ENCODE measurements at regions not wholly inside any gene's neighbourhood (a gene's known extent, or its start where the extent isn't known, plus 50 kb on each side); places are given as distances from the start of the nearest gene placed in this dataset.

DNA sequence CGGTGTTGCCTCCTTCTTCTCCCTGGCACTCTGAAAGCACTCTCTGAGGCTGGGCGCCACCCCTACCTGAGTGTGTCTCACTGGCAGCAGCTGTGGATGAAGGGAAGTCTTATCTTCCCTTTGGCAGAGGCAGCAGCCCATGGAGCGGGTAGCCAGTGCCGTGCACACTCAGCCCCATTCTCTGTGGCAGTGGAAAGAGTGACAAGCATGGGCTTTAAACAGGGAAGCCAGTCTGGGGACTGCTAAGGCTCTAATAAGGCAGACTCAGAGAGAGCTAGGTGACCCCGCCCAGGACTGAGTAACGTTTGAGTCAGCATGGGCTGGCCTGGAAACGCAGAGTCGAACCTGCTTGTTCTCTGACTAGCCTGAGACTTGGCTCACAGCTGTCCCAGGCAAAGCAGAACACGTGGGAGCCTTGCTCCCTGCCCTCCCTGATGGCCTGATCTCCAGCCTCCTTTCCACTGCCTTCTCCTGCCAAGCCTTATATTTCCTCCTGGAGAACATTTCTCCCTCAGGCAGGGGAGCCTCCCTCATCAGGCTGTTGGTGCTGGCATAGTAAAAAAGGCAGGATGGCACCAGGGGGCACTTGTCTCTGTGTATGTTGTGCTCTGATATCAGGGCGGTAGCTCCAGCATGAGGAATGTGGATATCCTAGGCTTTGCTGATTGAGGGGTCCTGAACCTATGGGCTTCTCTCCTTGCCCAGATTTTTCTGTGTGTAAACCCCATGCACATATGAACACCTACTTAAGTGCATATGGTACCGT lies 93.9 kb upstream of the LGALSL start:
- H3K27ac ChIP-seq (ENCODE audit: low read depth, low read length), result no peak overlapping the region
- peaks cover 4% of the 10 kb centered on the region; the same call in 1 of the 2 replicates for H3K27me3 ChIP-seq (ENCODE audit: control insufficient read depth, insufficient read depth, low read length)
- H3K4me3 ChIP-seq (ENCODE audit: low read depth, low read length), result no peak overlapping the region
- peaks cover 24% of the 10 kb centered on the region for H3K4me1 ChIP-seq (ENCODE audit: control insufficient read depth, insufficient read depth, low read length)
- H3K9me3 ChIP-seq (ENCODE audit: control insufficient read depth, insufficient read depth, low read depth, low read length), result no peaks in the 10 kb centered on the region
- peak overlapping the region; percentile 22 for H3K9ac ChIP-seq (ENCODE audit: low read length)
- H3K36me3 ChIP-seq (ENCODE audit: control insufficient read depth, insufficient read depth, low read length), result no peaks in the 10 kb centered on the region

DNA sequence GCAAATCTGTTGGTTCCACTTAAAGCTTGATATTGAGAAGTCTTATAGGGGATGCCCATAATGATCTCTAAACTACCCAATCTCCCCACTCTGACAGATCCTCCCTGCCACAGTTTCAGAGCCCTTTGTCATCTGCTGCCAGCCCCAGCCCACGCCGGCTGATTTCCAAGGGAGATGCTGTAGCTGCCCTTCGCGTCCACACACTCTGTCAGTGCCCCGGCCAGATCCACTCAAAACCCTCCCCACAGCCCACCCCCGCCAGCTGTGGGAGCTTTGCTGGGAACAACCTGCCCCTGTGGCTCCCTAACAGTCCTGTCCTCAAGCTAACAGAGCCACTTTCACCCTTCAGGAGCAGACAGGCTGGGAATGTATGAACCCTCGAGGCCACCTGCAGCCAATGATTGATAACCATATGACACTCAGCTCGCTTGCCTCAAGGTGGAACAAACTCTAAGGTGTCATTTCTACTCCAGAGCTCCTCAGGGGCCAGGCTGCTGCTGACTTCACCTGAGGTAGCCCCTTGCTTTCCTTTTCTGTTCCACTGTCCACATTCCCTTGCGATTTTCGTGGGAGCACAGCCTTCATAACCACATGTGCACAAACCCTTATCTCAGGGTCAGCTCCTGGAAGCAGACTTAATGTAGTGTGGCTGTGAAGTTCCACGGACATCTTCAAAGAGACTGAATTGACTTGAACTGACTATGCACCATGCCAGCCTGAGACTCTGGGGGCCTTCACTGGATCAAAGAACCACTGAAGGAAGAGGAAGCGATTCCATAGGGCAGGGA lies 92.6 kb upstream of the LGALSL start:
- Histone ChIP-seq H3K4me3 (ENCODE audit: low read depth, low read length) (no peak overlapping the region), H3K27ac (ENCODE audit: low read depth, low read length) (no peak overlapping the region), H3K27me3 (ENCODE audit: control insufficient read depth, insufficient read depth, low read length) (peaks cover 4% of the 10 kb centered on the region; the same call in 1 of the 2 replicates), H3K36me3 (ENCODE audit: control insufficient read depth, insufficient read depth, low read length) (no peaks in the 10 kb centered on the region), H3K9me3 (ENCODE audit: control insufficient read depth, insufficient read depth, low read depth, low read length) (no peaks in the 10 kb centered on the region), H3K9ac (ENCODE audit: low read length) (no peak overlapping the region), H3K4me1 (ENCODE audit: control insufficient read depth, insufficient read depth, low read length) (peaks cover 24% of the 10 kb centered on the region)

- Histone ChIP-seq H3K4me3 (ENCODE audit: low read depth, low read length) (no peak overlapping the region), H3K4me1 (ENCODE audit: control insufficient read depth, insufficient read depth, low read length) (peaks cover 24% of the 10 kb centered on the region), H3K9me3 (ENCODE audit: control insufficient read depth, insufficient read depth, low read depth, low read length) (no peaks in the 10 kb centered on the region), H3K36me3 (ENCODE audit: control insufficient read depth, insufficient read depth, low read length) (no peaks in the 10 kb centered on the region), H3K27ac (ENCODE audit: low read depth, low read length) (no peak overlapping the region), H3K27me3 (ENCODE audit: control insufficient read depth, insufficient read depth, low read length) (peaks cover 4% of the 10 kb centered on the region; the same call in 1 of the 2 replicates), H3K9ac (ENCODE audit: low read length) (no peak overlapping the region)
Observed at GRCh38 chr2:64362562-64363026, 91.4 kb upstream of the LGALSL start.

DNA sequence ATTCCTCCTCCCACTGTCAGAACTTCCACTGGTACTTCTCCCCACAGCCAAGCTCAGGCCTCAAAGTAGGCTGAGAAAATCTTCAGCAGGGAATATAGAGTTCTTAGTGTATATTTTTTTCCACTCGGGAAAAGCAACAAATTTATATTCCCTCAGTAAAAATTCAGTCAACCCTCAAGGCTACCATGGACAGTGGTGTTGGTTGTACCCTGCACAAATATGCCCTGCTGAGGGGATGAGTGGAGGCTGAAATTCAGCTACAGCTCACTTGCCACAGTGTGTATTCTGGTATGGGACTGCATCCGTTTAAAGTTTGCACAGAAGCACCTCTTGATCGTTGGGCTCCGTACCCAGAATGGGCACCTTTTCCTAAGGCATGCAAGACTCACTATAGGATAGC lies 90.8 kb upstream of the LGALSL start:
- no peaks in the 10 kb centered on the region for H3K36me3 ChIP-seq (ENCODE audit: control insufficient read depth, insufficient read depth, low read length)
- no peak overlapping the region for H3K4me3 ChIP-seq (ENCODE audit: low read depth, low read length)
- H3K4me1 ChIP-seq (ENCODE audit: control insufficient read depth, insufficient read depth, low read length), result peaks cover 26% of the 10 kb centered on the region
- no peak overlapping the region for H3K27ac ChIP-seq (ENCODE audit: low read depth, low read length)
- H3K27me3 ChIP-seq (ENCODE audit: control insufficient read depth, insufficient read depth, low read length), result peaks cover 4% of the 10 kb centered on the region; the same call in 1 of the 2 replicates
- H3K9ac ChIP-seq (ENCODE audit: low read length), result no peak overlapping the region
- no peaks in the 10 kb centered on the region for H3K9me3 ChIP-seq (ENCODE audit: control insufficient read depth, insufficient read depth, low read depth, low read length)

- Histone ChIP-seq H3K4me1 (ENCODE audit: control insufficient read depth, insufficient read depth, low read length) (peaks cover 28% of the 10 kb centered on the region), H3K9me3 (ENCODE audit: control insufficient read depth, insufficient read depth, low read depth, low read length) (no peaks in the 10 kb centered on the region), H3K27ac (ENCODE audit: low read depth, low read length) (no peak overlapping the region), H3K4me3 (ENCODE audit: low read depth, low read length) (no peak overlapping the region), H3K36me3 (ENCODE audit: control insufficient read depth, insufficient read depth, low read length) (no peaks in the 10 kb centered on the region), H3K27me3 (ENCODE audit: control insufficient read depth, insufficient read depth, low read length) (peaks cover 4% of the 10 kb centered on the region; the same call in 1 of the 2 replicates), H3K9ac (ENCODE audit: low read length) (no peak overlapping the region)
Observed at GRCh38 chr2:64363848-64364247, 90.1 kb upstream of the LGALSL start.

DNA sequence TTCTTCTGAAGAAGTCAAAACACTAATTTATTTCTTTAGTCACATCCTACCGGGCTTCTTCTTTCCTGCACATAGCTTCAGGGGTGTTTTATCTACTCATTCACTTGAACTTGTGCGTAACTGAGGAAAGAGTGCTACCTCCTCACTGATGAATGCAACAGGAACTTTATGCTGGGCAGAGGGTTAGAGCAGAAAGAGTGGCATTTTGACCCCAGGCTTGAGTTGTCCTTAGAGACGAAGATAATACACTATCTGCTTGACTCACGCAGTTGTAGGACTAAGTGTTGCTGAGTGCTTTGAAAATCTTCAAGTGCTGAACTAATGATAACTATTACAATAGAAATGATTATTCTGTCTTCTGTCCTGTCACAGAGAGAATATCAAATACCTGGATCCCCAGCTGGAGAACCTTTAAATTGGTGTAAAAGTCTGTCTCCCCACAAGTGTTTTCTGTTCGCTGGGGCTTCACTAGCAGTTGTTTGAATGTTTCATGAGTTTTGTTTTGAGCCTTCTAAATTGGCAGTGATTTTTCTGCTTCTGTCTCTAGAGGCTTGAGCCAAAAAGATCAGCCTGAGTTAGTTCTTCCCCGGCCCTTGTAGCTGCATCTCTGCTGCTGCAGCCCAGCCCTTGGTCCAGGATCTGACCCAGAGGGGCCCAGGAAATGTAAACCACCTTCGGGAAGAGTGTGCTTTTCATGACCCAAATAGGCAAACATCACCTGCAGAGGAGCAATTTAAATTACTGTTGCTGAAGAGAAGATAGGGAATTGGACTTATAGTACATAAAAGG lies 86.3 kb upstream of the LGALSL start:
- H3K27me3 ChIP-seq (ENCODE audit: control insufficient read depth, insufficient read depth, low read length), result no peaks in the 10 kb centered on the region
- H3K4me3 ChIP-seq (ENCODE audit: low read depth, low read length), result no peak overlapping the region
- H3K4me1 ChIP-seq (ENCODE audit: control insufficient read depth, insufficient read depth, low read length), result peaks cover 15% of the 10 kb centered on the region
- no peak overlapping the region for H3K27ac ChIP-seq (ENCODE audit: low read depth, low read length)
- H3K9me3 ChIP-seq (ENCODE audit: control insufficient read depth, insufficient read depth, low read depth, low read length), result no peaks in the 10 kb centered on the region
- no peaks in the 10 kb centered on the region for H3K36me3 ChIP-seq (ENCODE audit: control insufficient read depth, insufficient read depth, low read length)
- no peak overlapping the region for H3K9ac ChIP-seq (ENCODE audit: low read length)

- H3K36me3 ChIP-seq (ENCODE audit: control insufficient read depth, insufficient read depth, low read length), result no peaks in the 10 kb centered on the region
Observed at GRCh38 chr2:64369706-64370105, 84.3 kb upstream of the LGALSL start.

DNA sequence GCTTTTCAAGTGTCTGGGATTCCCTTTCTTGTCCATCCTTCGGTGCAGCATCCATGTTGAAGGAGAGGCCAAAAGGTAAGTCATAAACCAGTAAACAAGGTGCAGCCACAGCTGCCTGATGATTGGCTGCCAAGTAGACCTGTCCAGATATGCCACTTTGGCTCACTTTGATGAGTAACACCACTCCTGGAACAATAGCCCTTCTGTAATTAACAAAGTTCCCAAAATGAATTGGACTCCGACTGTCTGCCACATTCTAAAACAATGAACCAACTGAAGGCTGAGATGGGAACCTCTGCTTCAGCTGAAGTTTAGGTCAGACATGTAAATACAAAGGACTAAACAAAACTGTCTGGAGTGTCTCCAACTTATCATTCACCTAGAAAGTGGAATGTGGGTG lies 82.2 kb upstream of the LGALSL start:
- H3K4me3 ChIP-seq (ENCODE audit: low read depth, low read length), result no peak overlapping the region

More at GRCh38 chr2:64369706-64370105, 84.3 kb upstream of the LGALSL start:
- no peak overlapping the region for H3K9ac ChIP-seq (ENCODE audit: low read length)
- H3K4me1 ChIP-seq (ENCODE audit: control insufficient read depth, insufficient read depth, low read length), result peaks cover 4% of the 10 kb centered on the region; the same call in 1 of the 2 replicates
- no peaks in the 10 kb centered on the region for H3K9me3 ChIP-seq (ENCODE audit: control insufficient read depth, insufficient read depth, low read depth, low read length)
- H3K27me3 ChIP-seq (ENCODE audit: control insufficient read depth, insufficient read depth, low read length), result no peaks in the 10 kb centered on the region
- no peak overlapping the region for H3K27ac ChIP-seq (ENCODE audit: low read depth, low read length)
- H3K4me3 ChIP-seq (ENCODE audit: low read depth, low read length), result no peak overlapping the region

DNA sequence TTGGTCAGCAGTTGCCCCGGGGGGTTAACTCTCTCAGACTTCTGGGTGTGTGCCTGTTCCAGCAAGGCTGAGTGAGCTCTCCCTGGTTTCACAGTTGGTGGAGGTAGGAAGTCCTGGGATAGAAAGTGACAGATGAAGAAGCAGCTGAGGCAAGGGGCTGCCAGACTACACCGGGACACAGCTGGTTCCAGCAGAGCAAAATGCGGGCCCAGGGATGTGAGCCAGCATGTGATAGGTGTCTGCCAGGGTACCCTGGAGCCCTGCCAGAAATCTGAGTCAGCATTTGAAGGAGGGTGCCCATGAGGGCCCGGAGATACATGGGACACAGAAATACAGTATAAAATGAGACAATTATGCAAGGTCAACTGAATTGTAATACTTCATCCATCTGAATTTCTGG lies 79.3 kb upstream of the LGALSL start:
- H3K4me1 ChIP-seq (ENCODE audit: control insufficient read depth, insufficient read depth, low read length), result no peaks in the 10 kb centered on the region
- no peaks in the 10 kb centered on the region for H3K27me3 ChIP-seq (ENCODE audit: control insufficient read depth, insufficient read depth, low read length)
- no peaks in the 10 kb centered on the region for H3K9me3 ChIP-seq (ENCODE audit: control insufficient read depth, insufficient read depth, low read depth, low read length)
- no peaks in the 10 kb centered on the region for H3K36me3 ChIP-seq (ENCODE audit: control insufficient read depth, insufficient read depth, low read length)
- H3K27ac ChIP-seq (ENCODE audit: low read depth, low read length), result no peak overlapping the region
- H3K4me3 ChIP-seq (ENCODE audit: low read depth, low read length), result no peak overlapping the region
- no peak overlapping the region for H3K9ac ChIP-seq (ENCODE audit: low read length)

More for the DNA sequence above, 82.2 kb upstream of the LGALSL start:
- H3K9me3 ChIP-seq (ENCODE audit: control insufficient read depth, insufficient read depth, low read depth, low read length), result no peaks in the 10 kb centered on the region
- H3K27ac ChIP-seq (ENCODE audit: low read depth, low read length), result no peak overlapping the region
- H3K27me3 ChIP-seq (ENCODE audit: control insufficient read depth, insufficient read depth, low read length), result no peaks in the 10 kb centered on the region
- no peaks in the 10 kb centered on the region for H3K36me3 ChIP-seq (ENCODE audit: control insufficient read depth, insufficient read depth, low read length)
- H3K4me1 ChIP-seq (ENCODE audit: control insufficient read depth, insufficient read depth, low read length), result peaks cover 4% of the 10 kb centered on the region; the same call in 1 of the 2 replicates
- H3K9ac ChIP-seq (ENCODE audit: low read length), result no peak overlapping the region

DNA sequence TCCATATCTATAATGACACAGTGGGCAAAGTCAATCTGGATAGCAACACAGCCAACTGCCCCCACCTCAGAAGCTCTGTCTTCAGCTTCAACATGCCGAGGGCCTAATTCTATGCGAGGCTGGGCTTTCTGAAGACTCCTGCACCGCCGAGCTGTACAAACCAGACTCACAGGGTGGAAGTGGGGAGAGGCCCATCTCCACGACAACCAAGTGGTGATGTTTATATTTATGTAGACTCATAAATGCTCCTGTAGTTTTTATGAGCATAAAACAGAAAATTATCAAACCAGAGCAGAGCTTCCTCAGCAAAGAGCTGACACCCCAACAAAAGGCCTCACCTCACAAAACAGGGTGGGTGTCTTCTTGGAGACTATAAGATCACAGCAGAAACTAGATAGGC lies 77.0 kb upstream of the LGALSL start:
- Histone ChIP-seq H3K4me3 (ENCODE audit: low read depth, low read length) (no peak overlapping the region), H3K36me3 (ENCODE audit: control insufficient read depth, insufficient read depth, low read length) (no peaks in the 10 kb centered on the region), H3K27me3 (ENCODE audit: control insufficient read depth, insufficient read depth, low read length) (no peaks in the 10 kb centered on the region), H3K9me3 (ENCODE audit: control insufficient read depth, insufficient read depth, low read depth, low read length) (no peaks in the 10 kb centered on the region), H3K4me1 (ENCODE audit: control insufficient read depth, insufficient read depth, low read length) (no peaks in the 10 kb centered on the region), H3K9ac (ENCODE audit: low read length) (no peak overlapping the region), H3K27ac (ENCODE audit: low read depth, low read length) (no peak overlapping the region)
